Endothelial cell of umbilical vein (primary cell): ENCODE measurements at regions not wholly inside any gene's neighbourhood (a gene's known extent, or its start where the extent isn't known, plus 50 kb on each side); places are given as distances from the start of the nearest gene placed in this dataset.

Source experiments
- BruUV-seq: library from RNA; stranded (reverse); fragments of 400-500 nt; replicated peaks from 2 replicates; lab custom pipeline; 2021; lab: Mats Ljungman, UMichigan
- CTCF ChIA-PET: fragments of 300-600, 350-600 bp; sonication (Branson Sonifier 250); formaldehyde crosslinking; loops from one replicate; lab custom pipeline; 2021; ENCODE audit warnings: antibody characterized with exemption, inconsistent platforms; lab: Charles Lee
- POLR2A ChIA-PET: fragments of 300-600, 350-600 bp; sonication (Branson Sonifier 250); formaldehyde crosslinking; loops from one replicate; lab custom pipeline; 2021; ENCODE audit warnings: antibody characterized with exemption, inconsistent platforms; lab: Charles Lee
- DNase-seq: peaks from one replicate; pipeline ENCODE4 v3.0.0-alpha.2; 2011; ENCODE audit warnings: low read depth, low spot score
- FAIRE-seq: peaks from 2 replicates; lab custom pipeline; 2011; peaks lifted over from hg19 to GRCh38; lab: Jason Lieb, UNC
- H2AFZ ChIP-seq: 2 replicates; pipeline ENCODE4 v1.6.0; 2012; ENCODE audit warnings: low read depth, low read length, control low read depth, inconsistent platforms
- H3K27ac ChIP-seq: 2 replicates; pipeline ENCODE4 v1.5.1; 2011; ENCODE audit warnings: low read depth, mild to moderate bottlenecking, control low read depth, low read length, moderate library complexity; ENCODE audit not compliant: insufficient read depth
- H3K27me3 ChIP-seq, 2 experiments: 2 replicates each; pipeline versions ENCODE4 v1.6.0 to v1.6.1; 2011; ENCODE audit warnings: low read length in 2 of 2, mixed read lengths in 1 of 2; ENCODE audit not compliant: control insufficient read depth in 2 of 2, insufficient read depth in 2 of 2
- H3K36me3 ChIP-seq, 2 experiments: 2 replicates in 1 of 2; 3 replicates in 1 of 2; pipeline ENCODE4 v1.5.1; 2011; ENCODE audit warnings: low read length in 2 of 2, mild to moderate bottlenecking in 1 of 2, moderate library complexity in 1 of 2; ENCODE audit not compliant: control insufficient read depth in 2 of 2, insufficient read depth in 2 of 2; ENCODE audit errors: extremely low read depth in 1 of 2
- H3K4me1 ChIP-seq: 3 replicates; pipeline ENCODE4 v1.5.1; 2011; ENCODE audit warnings: mild to moderate bottlenecking, low read length; ENCODE audit not compliant: control insufficient read depth, insufficient read depth; ENCODE audit errors: extremely low read depth
- H3K4me2 ChIP-seq: 2 replicates; pipeline ENCODE4 v1.6.1; 2011; ENCODE audit warnings: low read length, control low read depth, mixed read lengths; ENCODE audit not compliant: insufficient read depth
- H3K4me3 ChIP-seq, 3 experiments: fragments of 200-600 bp in 1 of 3; sonication (generic), shearing (Covaris generic) in 1 of 3; replicated peaks in 1 of 3; 2 replicates each; pipeline ENCODE4 v1.5.1; 2011 to 2016; ENCODE audit warnings: control low read depth in 3 of 3, low read length in 3 of 3, mild to moderate bottlenecking in 2 of 3, inconsistent platforms in 1 of 3, low read depth in 1 of 3, moderate library complexity in 1 of 3; ENCODE audit not compliant: insufficient read depth in 1 of 3
- H3K79me2 ChIP-seq: 2 replicates; pipeline ENCODE4 v1.6.0; 2012; ENCODE audit warnings: low read length, inconsistent platforms; ENCODE audit not compliant: control insufficient read depth, insufficient read depth
- H3K9ac ChIP-seq: replicated peaks from 2 replicates; pipeline ENCODE3; 2011; ENCODE audit warnings: low read length, control low read depth; ENCODE audit not compliant: insufficient read depth; ENCODE audit errors: extremely low read depth
- H3K9me1 ChIP-seq: replicated peaks from 3 replicates; pipeline ENCODE4 v1.6.0; 2011; ENCODE audit warnings: mild to moderate bottlenecking, low read length; ENCODE audit not compliant: control insufficient read depth, insufficient read depth; ENCODE audit errors: extremely low read depth
- H3K9me3 ChIP-seq: replicated peaks from 2 replicates; pipeline ENCODE4 v1.5.1; 2012; ENCODE audit warnings: low read length, inconsistent platforms; ENCODE audit not compliant: control insufficient read depth, insufficient read depth
- H4K20me1 ChIP-seq: replicated peaks from 2 replicates; pipeline ENCODE3; 2011; ENCODE audit warnings: mild to moderate bottlenecking, low read length; ENCODE audit not compliant: control insufficient read depth, insufficient read depth; ENCODE audit errors: extremely low read depth
- CTCF ChIP-seq, 2 donors: IDR thresholded peaks; 1 replicate in 1 of 2; 2 replicates in 1 of 2; pipeline ENCODE4 v1.5.1; 2011; ENCODE audit warnings: low read length in 2 of 2, mild to moderate bottlenecking in 2 of 2, moderate library complexity in 2 of 2, control low read depth in 1 of 2, inconsistent platforms in 1 of 2, low read depth in 1 of 2; ENCODE audit not compliant: insufficient read depth in 1 of 2; ENCODE audit errors: extremely low read depth in 1 of 2
- EZH2 ChIP-seq: IDR thresholded peaks from 2 replicates; pipeline ENCODE4 v1.6.1; 2012; ENCODE audit warnings: borderline replicate concordance, low read depth, mild to moderate bottlenecking, moderate library complexity, low read length, inconsistent platforms; ENCODE audit not compliant: severe bottlenecking
- FOS ChIP-seq: IDR thresholded peaks from 2 replicates; pipeline ENCODE4 v1.6.1; 2011; ENCODE audit warnings: mild to moderate bottlenecking, low read length, moderate library complexity, borderline replicate concordance; ENCODE audit not compliant: insufficient read depth
- GATA2 ChIP-seq: IDR thresholded peaks from 2 replicates; pipeline ENCODE4 v1.7.0; 2011; ENCODE audit warnings: low read depth, mild to moderate bottlenecking, moderate library complexity, mixed read lengths, low read length; ENCODE audit not compliant: insufficient read length, insufficient read depth
- JUN ChIP-seq: IDR thresholded peaks from 2 replicates; pipeline ENCODE4 v1.6.1; 2011; ENCODE audit warnings: borderline replicate concordance, low read depth; ENCODE audit not compliant: insufficient read length, insufficient read depth
- MAX ChIP-seq: IDR thresholded peaks from 2 replicates; pipeline ENCODE4 v1.6.1; 2011; ENCODE audit not compliant: insufficient read depth, insufficient read length
- MYC ChIP-seq: IDR thresholded peaks from one replicate; pipeline ENCODE4 v1.6.1; 2011; ENCODE audit warnings: mild to moderate bottlenecking, low read depth, low read length
- POLR2A ChIP-seq: IDR thresholded peaks from 2 replicates; pipeline ENCODE4 v1.6.1; 2012; ENCODE audit warnings: low read depth, mild to moderate bottlenecking, control low read depth, low read length
- POLR2AphosphoS5 ChIP-seq: IDR thresholded peaks from 2 replicates; pipeline ENCODE4 v1.6.1; 2012; ENCODE audit warnings: low read depth, mild to moderate bottlenecking, control low read depth, low read length, moderate library complexity; ENCODE audit not compliant: insufficient read depth
- dilution Hi-C: fragments of 300-500 bp; cut with MboI; formaldehyde crosslinking; loops from one replicate; pipeline ENCODE4 v1.15.0; 2019; ENCODE audit warnings: low sequenced_read_pairs; ENCODE audit not compliant: extremely low pct_ligation_motif_present
- intact Hi-C: fragments of 100-400 bp; cut with micrococcal nuclease; formaldehyde crosslinking; loops from one replicate; pipeline ENCODE4 v1.10.0; 2022

- dilution Hi-C loops = no loop called here
- no peaks in the 10 kb centered on the region for H3K36me3 ChIP-seq
- intact Hi-C loops = no loop called here
- H3K9me1 ChIP-seq = no peaks in the 10 kb centered on the region
- TF ChIP-seq JUN (no peak), POLR2A (no peak), MAX (no peak), FOS (no peak), CTCF (IDR thresholded peaks at IDR 0.05; ENCODE audit: extremely low read depth in 1 of 2, insufficient read depth in 1 of 2, low read depth in 1 of 2, low read length in 2 of 2) (no peak), GATA2 (no peak), POLR2AphosphoS5 (no peak), MYC (no peak), EZH2 (no peak)
- no peak overlapping the region for H2AFZ ChIP-seq
- H3K4me3 ChIP-seq = no peak overlapping the region
- no peak overlapping the region for H3K9ac ChIP-seq
- CTCF ChIA-PET = interaction anchor here (1.2 kb wide), 1 partner anchor 26 kb away, joined by 4 read pairs; no protein-coding TSS in a partner anchor
- H3K4me2 ChIP-seq = no peak overlapping the region
- no peaks in the 10 kb centered on the region for H3K9me3 ChIP-seq
- POLR2A ChIA-PET = no interaction called here
- H3K79me2 ChIP-seq = no peaks in the 10 kb centered on the region
- H3K27me3 ChIP-seq = no peaks in the 10 kb centered on the region
- no peak for FAIRE-seq
- BruUV-seq = no TSS peak
- no peak for DNase-seq
- H3K27ac ChIP-seq = no peak overlapping the region
- H4K20me1 ChIP-seq = no peaks in the 10 kb centered on the region
- H3K4me1 ChIP-seq = no peaks in the 10 kb centered on the region
These were observed 213.0 kb downstream of the SEC23IP start for GRCh38 chr10:120105492-120105891.
